K562 (cell line): ENCODE measurements at regions not wholly inside any gene's neighbourhood (a gene's known extent, or its start where the extent isn't known, plus 50 kb on each side); places are given as distances from the start of the nearest gene placed in this dataset.

Source experiments
- BCOR ChIP-seq: fragments of 450-650 bp; IDR thresholded peaks from 2 replicates; pipeline ENCODE4 v1.6.1; 2016
- CTCF ChIP-seq, 3 experiments: IDR thresholded peaks in 2 of 3; conservative IDR thresholded peaks in 1 of 3; 2 replicates each; pipeline ENCODE4 v1.5.1; 2011 to 2012; ENCODE audit warnings: low read length in 3 of 3, mild to moderate bottlenecking in 3 of 3, control low read depth in 2 of 3, improper control_type of control experiment in 1 of 3, inconsistent platforms in 1 of 3, low read depth in 1 of 3, mixed read lengths in 1 of 3, moderate library complexity in 1 of 3; ENCODE audit not compliant: insufficient read depth in 2 of 3
- EP300 ChIP-seq: IDR thresholded peaks from 2 replicates; pipeline ENCODE4 v1.6.1; 2012; ENCODE audit warnings: low read length, improper control_type of control experiment
- FOXJ3 ChIP-seq: sonication (generic); formaldehyde crosslinking; IDR thresholded peaks from 2 replicates; pipeline ENCODE4 v1.4.0; 2020; ENCODE audit warnings: mild to moderate bottlenecking, missing genetic modification reagents
- GTF2F1 ChIP-seq: IDR thresholded peaks from 2 replicates; pipeline ENCODE4 v1.6.1; 2011; ENCODE audit warnings: low read depth, low read length, improper control_type of control experiment
- HNRNPL ChIP-seq: fragments of 200-400 bp; formaldehyde crosslinking; IDR thresholded peaks from 2 replicates; pipeline ENCODE4 v1.6.1; 2017; ENCODE audit warnings: low read depth, mild to moderate bottlenecking, low read length
- MAFG ChIP-seq: fragments of 450-650 bp; conservative IDR thresholded peaks from 2 replicates; pipeline ENCODE4 v1.6.1; 2016; ENCODE audit warnings: missing genetic modification characterization, missing compliant biosample characterization
- NFYB ChIP-seq: IDR thresholded peaks from 2 replicates; pipeline ENCODE4 v1.6.1; 2011; ENCODE audit warnings: mild to moderate bottlenecking, moderate library complexity; ENCODE audit not compliant: insufficient read length; ENCODE audit errors: extremely low read depth
- NRF1 ChIP-seq, 2 experiments: fragments of 450-650 bp; IDR thresholded peaks in 1 of 2; conservative IDR thresholded peaks in 1 of 2; 2 replicates each; pipeline ENCODE4 v1.6.1; 2014; ENCODE audit warnings: mild to moderate bottlenecking in 2 of 2
- SP2 ChIP-seq: IDR thresholded peaks from 2 replicates; pipeline ENCODE4 v1.6.1; 2011; ENCODE audit warnings: mild to moderate bottlenecking, low read depth, low read length, moderate library complexity; ENCODE audit not compliant: poor library complexity, severe bottlenecking; ENCODE audit errors: extremely low read depth
- SREBF2 ChIP-seq: sonication (generic); formaldehyde crosslinking; IDR thresholded peaks from 2 replicates; pipeline ENCODE4 v1.4.0; 2020; ENCODE audit warnings: mild to moderate bottlenecking, missing genetic modification reagents
- ZBTB33 ChIP-seq: sonication (generic); formaldehyde crosslinking; IDR thresholded peaks from 2 replicates; pipeline ENCODE4 v1.8.1; 2023; ENCODE audit warnings: mild to moderate bottlenecking, missing genetic modification reagents
- ZC3H11A ChIP-seq: IDR thresholded peaks from 2 replicates; pipeline ENCODE4 v1.6.1; 2012; ENCODE audit warnings: low read depth, low read length, improper control_type of control experiment
- ZNF121 ChIP-seq: sonication (generic); formaldehyde crosslinking; conservative IDR thresholded peaks from 2 replicates; pipeline ENCODE4 v1.8.0; 2022; ENCODE audit warnings: missing genetic modification reagents

- no peak for TF ChIP-seq EP300
- no peak for TF ChIP-seq NFYB
- no peak for TF ChIP-seq ZNF121 (CRISPR knock-in tag)
- no peak for TF ChIP-seq GTF2F1
- TF ChIP-seq SP2, result no peak
- no peak for TF ChIP-seq FOXJ3
- TF ChIP-seq NRF1 (conservative IDR thresholded peaks at IDR 0.05 in 1 of 2, IDR thresholded peaks at IDR 0.05 in 1 of 2), result no peak
- no peak for TF ChIP-seq ZC3H11A
- TF ChIP-seq HNRNPL, result no peak
- no peak for TF ChIP-seq MAFG (tag)
- no peak for TF ChIP-seq SREBF2
- no peak for TF ChIP-seq CTCF (IDR thresholded peaks at IDR 0.05 in 2 of 3, conservative IDR thresholded peaks at IDR 0.05 in 1 of 3; ENCODE audit: insufficient read depth in 2 of 3, low read depth in 1 of 3, low read length in 3 of 3)
- no peak for TF ChIP-seq BCOR
- no peak for TF ChIP-seq ZBTB33 (CRISPR knock-in tag)
Measured at GRCh38 chr1:168643152-168643551, 66.7 kb downstream of the XCL1 start.
